Coronary artery (tissue), 2 donors: ENCODE measurements at regions not wholly inside any gene's neighbourhood (a gene's known extent, or its start where the extent isn't known, plus 50 kb on each side); places are given as distances from the start of the nearest gene placed in this dataset.

Experiments used
- DNase-seq: peaks from one replicate; pipeline ENCODE4 v3.0.0-alpha.2; 2017; ENCODE audit warnings: low spot score
- H3K27ac ChIP-seq, 2 donors: fragments of 200-600 bp; sonication (generic); one replicate each; pipeline ENCODE4 v1.5.1; 2016 to 2019
- H3K4me3 ChIP-seq: fragments of 200-600 bp; sonication (generic); 2 replicates; pipeline ENCODE4 v1.5.1; 2016; ENCODE audit warnings: mild to moderate bottlenecking, moderate library complexity
- TF ChIP-seq, protein P1 (sequence below): fragments of 200-600 bp; sonication (generic); IDR thresholded peaks from one replicate; pipeline ENCODE4 v1.5.1; 2019; ENCODE audit warnings: antibody characterized with exemption

- TF ChIP-seq, protein P1, sequence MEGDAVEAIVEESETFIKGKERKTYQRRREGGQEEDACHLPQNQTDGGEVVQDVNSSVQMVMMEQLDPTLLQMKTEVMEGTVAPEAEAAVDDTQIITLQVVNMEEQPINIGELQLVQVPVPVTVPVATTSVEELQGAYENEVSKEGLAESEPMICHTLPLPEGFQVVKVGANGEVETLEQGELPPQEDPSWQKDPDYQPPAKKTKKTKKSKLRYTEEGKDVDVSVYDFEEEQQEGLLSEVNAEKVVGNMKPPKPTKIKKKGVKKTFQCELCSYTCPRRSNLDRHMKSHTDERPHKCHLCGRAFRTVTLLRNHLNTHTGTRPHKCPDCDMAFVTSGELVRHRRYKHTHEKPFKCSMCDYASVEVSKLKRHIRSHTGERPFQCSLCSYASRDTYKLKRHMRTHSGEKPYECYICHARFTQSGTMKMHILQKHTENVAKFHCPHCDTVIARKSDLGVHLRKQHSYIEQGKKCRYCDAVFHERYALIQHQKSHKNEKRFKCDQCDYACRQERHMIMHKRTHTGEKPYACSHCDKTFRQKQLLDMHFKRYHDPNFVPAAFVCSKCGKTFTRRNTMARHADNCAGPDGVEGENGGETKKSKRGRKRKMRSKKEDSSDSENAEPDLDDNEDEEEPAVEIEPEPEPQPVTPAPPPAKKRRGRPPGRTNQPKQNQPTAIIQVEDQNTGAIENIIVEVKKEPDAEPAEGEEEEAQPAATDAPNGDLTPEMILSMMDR: peak; percentile 91
- no peak overlapping the region for H3K4me3 ChIP-seq
- DNase-seq: no peak
- no peak overlapping the region for H3K27ac ChIP-seq
These were observed 187.5 kb upstream of the PDE10A start for GRCh38 chr6:165850434-165851019.

DNA sequence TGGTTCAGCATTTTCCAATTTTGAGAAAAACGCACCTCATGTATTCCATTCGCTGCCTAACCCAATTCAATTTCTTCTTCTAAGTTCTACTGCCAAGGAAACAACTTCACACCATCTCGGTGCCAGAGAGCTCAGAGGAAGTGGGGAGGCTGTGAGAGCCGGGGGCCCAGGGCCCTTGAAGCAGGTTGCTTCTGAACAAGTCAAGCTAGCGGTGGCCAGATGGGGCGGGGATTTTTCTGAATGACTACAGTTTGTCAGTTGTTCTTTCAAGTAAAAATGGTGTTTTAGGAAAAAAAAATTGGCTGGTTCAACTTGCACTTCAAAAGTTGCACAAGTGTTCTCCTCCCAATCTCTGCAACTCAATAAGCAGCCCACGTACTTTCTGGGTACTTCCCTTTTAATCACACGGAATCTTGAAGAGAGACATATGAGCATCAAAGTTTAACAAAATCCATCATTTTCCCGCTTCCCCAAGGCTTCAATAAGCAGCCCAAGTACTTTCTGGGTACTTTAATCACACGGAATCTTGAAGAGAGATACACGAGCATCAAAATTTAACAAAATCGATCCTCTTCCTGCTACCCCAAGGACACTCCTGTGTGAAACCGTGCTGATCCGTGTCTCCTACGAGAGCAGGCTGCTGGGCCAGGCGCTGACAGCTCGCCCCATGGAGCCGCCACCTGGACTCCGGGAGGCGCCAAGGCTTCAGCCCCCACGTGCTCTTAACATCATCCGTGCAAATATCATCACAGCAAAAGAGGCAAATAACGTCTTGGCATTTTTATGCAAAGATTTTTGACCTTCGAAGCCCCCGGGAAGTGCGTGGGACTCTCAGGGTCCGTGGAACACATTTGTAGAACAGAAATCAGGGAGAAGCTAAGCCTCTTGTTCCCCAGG is 186.7 kb upstream of the PDE10A start:
- TF ChIP-seq, protein P1: no peak
- no peak for DNase-seq
- Histone ChIP-seq H3K4me3 (no peak overlapping the region), H3K27ac (no peak overlapping the region)

DNA sequence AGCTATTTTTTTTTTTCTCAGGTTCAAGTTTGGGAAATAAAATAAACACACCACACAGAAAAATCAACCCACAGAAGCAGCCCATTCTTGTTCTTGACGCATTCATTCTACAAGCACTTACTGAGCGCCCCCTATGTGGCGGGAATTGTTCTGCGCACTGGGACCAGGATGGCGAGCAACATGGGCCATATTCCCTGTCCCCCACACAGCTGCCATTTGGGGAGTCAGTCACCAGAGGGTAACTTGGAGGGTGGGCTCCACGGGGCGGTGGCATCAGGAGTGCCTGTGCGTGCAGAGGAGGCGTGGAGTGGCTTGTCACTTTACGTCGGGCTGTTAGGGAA is 185.0 kb upstream of the PDE10A start:
- TF ChIP-seq, protein P1: no peak
- DNase-seq: no peak
- no peak overlapping the region for H3K27ac ChIP-seq
- no peak overlapping the region for H3K4me3 ChIP-seq

- DNase-seq: no peak
- Histone ChIP-seq H3K27ac (no peak overlapping the region), H3K4me3 (no peak overlapping the region)
- TF ChIP-seq, protein P1: no peak
These were observed 184.5 kb upstream of the PDE10A start for GRCh38 chr6:165847407-165848085.

DNA sequence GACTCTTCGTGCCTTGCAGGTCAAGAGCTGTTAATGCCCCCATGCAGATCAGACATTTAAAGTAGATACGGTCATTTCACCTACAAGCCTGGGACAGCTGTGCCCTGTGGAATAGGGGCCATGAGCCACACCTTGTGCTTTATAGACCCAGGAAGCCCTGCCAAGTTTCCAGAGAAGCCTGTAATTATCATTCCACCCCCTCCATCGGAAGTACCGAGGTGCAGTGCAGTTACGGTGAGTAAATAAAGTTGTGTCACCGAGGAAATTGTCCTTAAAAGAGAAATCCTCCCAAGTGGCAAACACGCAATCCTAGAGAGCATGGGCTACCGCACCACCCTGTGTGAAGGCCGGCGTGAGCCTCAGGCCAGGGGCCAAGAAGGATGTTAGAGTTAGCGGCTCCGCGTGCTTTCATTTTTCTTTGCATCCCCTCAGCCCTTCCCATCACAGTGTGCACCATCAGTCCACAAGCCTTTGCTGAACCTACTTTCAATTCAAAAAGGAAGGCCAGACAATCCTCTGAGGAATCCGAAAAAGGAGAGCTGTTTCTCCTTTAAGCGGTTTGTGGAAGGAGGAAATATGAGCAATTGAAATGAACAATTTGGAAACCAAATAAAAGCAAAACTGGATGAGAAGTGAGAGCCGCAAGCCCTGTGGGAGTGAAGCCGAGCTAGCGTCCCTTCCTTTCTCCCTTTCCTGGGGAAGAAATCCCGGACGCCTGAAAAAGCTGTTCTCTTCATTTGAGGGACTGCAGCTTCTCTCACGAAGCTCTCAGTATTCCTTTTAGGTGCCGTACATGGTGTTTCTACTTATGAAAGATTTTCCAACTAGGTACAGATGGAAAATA is 183.3 kb upstream of the PDE10A start:
- no peak overlapping the region for H3K27ac ChIP-seq
- TF ChIP-seq, protein P1: no peak
- H3K4me3 ChIP-seq: peak overlapping the region; percentile 40
- DNase-seq: no peak

DNA sequence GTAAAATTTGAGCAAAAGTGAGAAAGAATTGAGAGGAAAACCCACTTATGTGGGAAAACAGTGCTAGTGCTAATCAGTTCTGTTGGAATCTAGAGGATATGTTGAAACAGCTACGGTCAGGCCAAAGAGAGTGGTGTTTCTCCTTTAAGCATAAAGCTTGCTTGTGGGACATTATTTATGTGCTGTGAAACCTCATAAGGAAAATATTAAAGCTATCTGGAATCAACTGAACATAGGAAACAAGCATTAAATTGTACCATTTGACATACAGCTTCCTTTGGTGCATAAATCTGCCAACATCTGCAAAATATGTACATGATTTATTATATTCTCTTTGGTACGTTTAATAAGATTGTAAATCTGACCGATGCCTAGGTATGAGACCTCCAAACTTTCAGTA is 182.5 kb upstream of the PDE10A start:
- TF ChIP-seq, protein P1: no peak
- DNase-seq: no peak
- H3K4me3 ChIP-seq: no peak overlapping the region
- no peak overlapping the region for H3K27ac ChIP-seq
